Lower leg skin (tissue), 4 donors: ENCODE measurements at regions not wholly inside any gene's neighbourhood (a gene's known extent, or its start where the extent isn't known, plus 50 kb on each side); places are given as distances from the start of the nearest gene placed in this dataset.

Experiments used
- DNase-seq, 2 donors: peaks; one replicate each; pipeline ENCODE4 v3.0.0-alpha.2; 2019; ENCODE audit warnings: low spot score in 2 of 2
- H3K4me3 ChIP-seq: fragments of 200-600 bp; sonication (generic); 2 replicates; pipeline ENCODE4 v1.5.1; 2017; ENCODE audit warnings: mild to moderate bottlenecking, low read depth; ENCODE audit not compliant: poor library complexity, severe bottlenecking
- POLR2A ChIP-seq, 2 donors: fragments of 450-650 bp; IDR thresholded peaks; one replicate each; pipeline ENCODE4 v1.6.1; 2016 to 2017; ENCODE audit warnings: antibody characterized with exemption in 2 of 2, mild to moderate bottlenecking in 1 of 2, moderate library complexity in 1 of 2
- WGBS, 2 donors: methylation state at CpG; one replicate each; pipeline ENCODE4 v1.1.5; 2018; 5-methylcytosine and 5-hydroxymethylcytosine counted together
- intact Hi-C: fragments of 100-400 bp; cut with DNase I; formaldehyde crosslinking; loops from one replicate; pipeline ENCODE4 v1.15.0; 2023; ENCODE audit warnings: low total_unique reads
- TF ChIP-seq, protein P1 (sequence below), 3 donors: fragments of 450-650 bp; IDR thresholded peaks; one replicate each; pipeline ENCODE4 v1.5.1; 2016; ENCODE audit warnings: antibody characterized with exemption in 3 of 3, mild to moderate bottlenecking in 3 of 3, moderate library complexity in 2 of 3

- no peak for TF ChIP-seq POLR2A (IDR thresholded peaks at IDR 0.05)
- TF ChIP-seq, protein P1, sequence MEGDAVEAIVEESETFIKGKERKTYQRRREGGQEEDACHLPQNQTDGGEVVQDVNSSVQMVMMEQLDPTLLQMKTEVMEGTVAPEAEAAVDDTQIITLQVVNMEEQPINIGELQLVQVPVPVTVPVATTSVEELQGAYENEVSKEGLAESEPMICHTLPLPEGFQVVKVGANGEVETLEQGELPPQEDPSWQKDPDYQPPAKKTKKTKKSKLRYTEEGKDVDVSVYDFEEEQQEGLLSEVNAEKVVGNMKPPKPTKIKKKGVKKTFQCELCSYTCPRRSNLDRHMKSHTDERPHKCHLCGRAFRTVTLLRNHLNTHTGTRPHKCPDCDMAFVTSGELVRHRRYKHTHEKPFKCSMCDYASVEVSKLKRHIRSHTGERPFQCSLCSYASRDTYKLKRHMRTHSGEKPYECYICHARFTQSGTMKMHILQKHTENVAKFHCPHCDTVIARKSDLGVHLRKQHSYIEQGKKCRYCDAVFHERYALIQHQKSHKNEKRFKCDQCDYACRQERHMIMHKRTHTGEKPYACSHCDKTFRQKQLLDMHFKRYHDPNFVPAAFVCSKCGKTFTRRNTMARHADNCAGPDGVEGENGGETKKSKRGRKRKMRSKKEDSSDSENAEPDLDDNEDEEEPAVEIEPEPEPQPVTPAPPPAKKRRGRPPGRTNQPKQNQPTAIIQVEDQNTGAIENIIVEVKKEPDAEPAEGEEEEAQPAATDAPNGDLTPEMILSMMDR (IDR thresholded peaks at IDR 0.05): no peak
- DNase-seq: no peak
- intact Hi-C loops: no loop called here
- H3K4me3 ChIP-seq: no peak overlapping the region
- 90 to 92% methylated on average over 3 of the region's 3 CpGs for WGBS, 2 donors
Observed at GRCh38 chr1:191575180-191575579, 583.1 kb upstream of the RGS18 start.

GRCh38 chr1:191575746-191576145 is 582.5 kb upstream of the RGS18 start:
- intact Hi-C loops: no loop called here
- DNase-seq: no peak
- TF ChIP-seq POLR2A (IDR thresholded peaks at IDR 0.05): no peak
- TF ChIP-seq, protein P1 (IDR thresholded peaks at IDR 0.05): no peak
- no peak overlapping the region for H3K4me3 ChIP-seq
- WGBS, 2 donors: 66 to 74% methylated on average over 3 of the region's 3 CpGs

- no peak for DNase-seq
- TF ChIP-seq POLR2A (IDR thresholded peaks at IDR 0.05): no peak
- TF ChIP-seq, protein P1 (IDR thresholded peaks at IDR 0.05): no peak
- H3K4me3 ChIP-seq: no peak overlapping the region
- intact Hi-C loops: no loop called here
- WGBS, 2 donors: 68 to 80% methylated on average over 4 of the region's 4 CpGs
Observed at GRCh38 chr1:191577213-191577612, 581.0 kb upstream of the RGS18 start.

DNA sequence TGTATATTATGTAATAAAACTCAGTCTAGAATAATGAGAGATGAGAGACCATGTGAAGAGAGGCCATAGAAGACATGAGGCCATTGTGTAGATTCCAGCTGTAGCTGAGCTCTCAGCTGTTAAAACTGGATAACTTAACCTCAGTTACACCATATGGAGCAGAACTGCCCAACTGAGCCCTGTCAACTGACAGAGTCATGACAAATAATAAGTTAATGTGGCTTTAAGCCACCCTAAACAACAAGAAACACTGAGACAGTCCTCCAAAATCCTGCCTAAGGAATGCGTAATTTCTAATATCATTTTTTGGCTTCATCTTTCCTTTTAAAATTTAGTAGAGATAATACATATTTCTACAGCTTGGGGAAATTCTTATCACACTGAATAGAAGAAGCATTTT is 580.0 kb upstream of the RGS18 start:
- intact Hi-C loops: no loop called here
- DNase-seq: no peak
- WGBS, 2 donors: 92 to 94% methylated on average over 1 of the region's 1 CpG
- no peak overlapping the region for H3K4me3 ChIP-seq
- TF ChIP-seq, protein P1 (IDR thresholded peaks at IDR 0.05): no peak
- TF ChIP-seq POLR2A (IDR thresholded peaks at IDR 0.05): no peak

GRCh38 chr1:191579019-191579418 is 579.2 kb upstream of the RGS18 start:
- no peak overlapping the region for H3K4me3 ChIP-seq
- DNase-seq: no peak
- intact Hi-C loops: no loop called here
- TF ChIP-seq, protein P1 (IDR thresholded peaks at IDR 0.05): no peak
- TF ChIP-seq POLR2A (IDR thresholded peaks at IDR 0.05): no peak
- 79 to 82% methylated on average over 4 of the region's 4 CpGs for WGBS, 2 donors

- WGBS, 2 donors: 61 to 79% methylated on average over 1 of the region's 1 CpG
- H3K4me3 ChIP-seq: no peak overlapping the region
- intact Hi-C loops: no loop called here
- no peak for DNase-seq
- TF ChIP-seq, protein P1 (IDR thresholded peaks at IDR 0.05): no peak
- no peak for TF ChIP-seq POLR2A (IDR thresholded peaks at IDR 0.05)
Observed at GRCh38 chr1:191582169-191582568, 576.1 kb upstream of the RGS18 start.
